HFF-Myc (cell line): ENCODE measurements at regions not wholly inside any gene's neighbourhood (a gene's known extent, or its start where the extent isn't known, plus 50 kb on each side); places are given as distances from the start of the nearest gene placed in this dataset.

Experiments used
- DNase-seq: peaks from one replicate; pipeline ENCODE4 v3.0.0-alpha.2; 2011; ENCODE audit warnings: low read depth; ENCODE audit errors: extremely low read depth
- H3K4me3 ChIP-seq: replicated peaks from 2 replicates; pipeline ENCODE4 v1.5.1; 2011; ENCODE audit warnings: low read depth, mild to moderate bottlenecking, control low read depth, low read length
- CTCF ChIP-seq: IDR thresholded peaks from 2 replicates; pipeline ENCODE4 v1.5.1; 2012; ENCODE audit warnings: mild to moderate bottlenecking, low read depth, low read length, control low read depth; ENCODE audit errors: missing control alignments

GRCh38 chr6:25034431-25034921 lies 98.7 kb upstream of the RIPOR2 start:
- no peak overlapping the region for H3K4me3 ChIP-seq
- no peak for DNase-seq
- no peak for TF ChIP-seq CTCF

- TF ChIP-seq CTCF: no peak
- DNase-seq: no peak
- H3K4me3 ChIP-seq: no peak overlapping the region
Observed at GRCh38 chr6:25035174-25035511, 99.4 kb upstream of the RIPOR2 start.

- DNase-seq: no peak
- no peak overlapping the region for H3K4me3 ChIP-seq
- no peak for TF ChIP-seq CTCF
Observed at GRCh38 chr6:25035512-25036435, 100.0 kb upstream of the RIPOR2 start.

GRCh38 chr6:25036461-25036860 lies 100.7 kb upstream of the RIPOR2 start:
- H3K4me3 ChIP-seq: no peak overlapping the region
- no peak for DNase-seq
- no peak for TF ChIP-seq CTCF

GRCh38 chr6:25038300-25038699 lies 102.5 kb upstream of the RIPOR2 start:
- no peak for DNase-seq
- H3K4me3 ChIP-seq: no peak overlapping the region
- no peak for TF ChIP-seq CTCF

- H3K4me3 ChIP-seq: no peak overlapping the region
- no peak for DNase-seq
- TF ChIP-seq CTCF: no peak
Observed at GRCh38 chr6:25038999-25039398, 103.2 kb upstream of the RIPOR2 start.

- no peak for DNase-seq
- TF ChIP-seq CTCF: no peak
- no peak overlapping the region for H3K4me3 ChIP-seq
Observed at GRCh38 chr6:25041485-25042035, 105.8 kb upstream of the RIPOR2 start.
